Endothelial cell (in vitro differentiated cells): ENCODE measurements at regions not wholly inside any gene's neighbourhood (a gene's known extent, or its start where the extent isn't known, plus 50 kb on each side); places are given as distances from the start of the nearest gene placed in this dataset.

Experiments used
- DNase-seq: peaks from one replicate; pipeline ENCODE4 v3.0.0; 2021; ENCODE audit warnings: low spot score
- H3K27ac Mint-ChIP-seq: one replicate; pipeline ENCODE4 v1.8.0; 2021; ENCODE audit warnings: mixed read lengths, inconsistent platforms; ENCODE audit not compliant: unreplicated experiment
- H3K27me3 Mint-ChIP-seq: one replicate; pipeline ENCODE4 v1.8.0; 2021; ENCODE audit warnings: mild to moderate bottlenecking, moderate library complexity, mixed read lengths, inconsistent platforms; ENCODE audit not compliant: unreplicated experiment
- H3K36me3 Mint-ChIP-seq: one replicate; pipeline ENCODE4 v1.8.0; 2021; ENCODE audit warnings: mild to moderate bottlenecking, low read depth, mixed read lengths, inconsistent platforms; ENCODE audit not compliant: unreplicated experiment
- H3K4me1 Mint-ChIP-seq: one replicate; pipeline ENCODE4 v1.8.0; 2021; ENCODE audit warnings: mild to moderate bottlenecking, mixed read lengths, inconsistent platforms; ENCODE audit not compliant: unreplicated experiment
- H3K4me3 Mint-ChIP-seq: one replicate; pipeline ENCODE4 v1.8.0; 2021; ENCODE audit warnings: mild to moderate bottlenecking, mixed read lengths, inconsistent platforms; ENCODE audit not compliant: unreplicated experiment
- H3K9me3 Mint-ChIP-seq: one replicate; pipeline ENCODE4 v1.8.0; 2021; ENCODE audit warnings: mixed read lengths, inconsistent platforms; ENCODE audit not compliant: unreplicated experiment
- TF ChIP-seq, protein P1 (sequence below): fragments of 200-600 bp; sonication (generic); IDR thresholded peaks from one replicate; pipeline ENCODE4 v1.5.0; 2021; ENCODE audit warnings: antibody characterized with exemption; ENCODE audit not compliant: unreplicated experiment

DNA sequence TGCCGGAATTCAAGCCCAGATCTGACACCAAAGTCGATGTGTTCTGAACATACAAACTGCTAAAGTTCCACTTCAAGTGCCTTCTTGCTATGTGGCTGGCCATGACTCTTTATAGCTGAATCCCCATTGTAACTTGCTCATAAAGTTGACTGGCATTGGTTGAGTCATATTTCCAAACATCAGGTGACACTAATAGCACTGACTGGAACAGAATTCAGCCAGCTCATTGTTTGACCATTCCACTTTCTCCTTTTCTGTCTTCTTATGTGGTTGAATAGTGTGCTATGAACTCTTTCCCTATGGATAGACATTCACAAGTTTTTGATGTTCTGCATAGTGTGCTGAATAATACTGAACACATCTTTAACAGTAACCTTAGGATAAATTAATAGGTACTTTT, 266.2 kb upstream of the ZFP64 start:
- Mint-ChIP-seq H3K27me3 (no peaks in the 10 kb centered on the region), H3K36me3 (no peaks in the 10 kb centered on the region), H3K4me3 (no peak overlapping the region), H3K9me3 (no peaks in the 10 kb centered on the region), H3K4me1 (no peaks in the 10 kb centered on the region), H3K27ac (no peak overlapping the region)
- no peak for DNase-seq
- TF ChIP-seq, protein P1, sequence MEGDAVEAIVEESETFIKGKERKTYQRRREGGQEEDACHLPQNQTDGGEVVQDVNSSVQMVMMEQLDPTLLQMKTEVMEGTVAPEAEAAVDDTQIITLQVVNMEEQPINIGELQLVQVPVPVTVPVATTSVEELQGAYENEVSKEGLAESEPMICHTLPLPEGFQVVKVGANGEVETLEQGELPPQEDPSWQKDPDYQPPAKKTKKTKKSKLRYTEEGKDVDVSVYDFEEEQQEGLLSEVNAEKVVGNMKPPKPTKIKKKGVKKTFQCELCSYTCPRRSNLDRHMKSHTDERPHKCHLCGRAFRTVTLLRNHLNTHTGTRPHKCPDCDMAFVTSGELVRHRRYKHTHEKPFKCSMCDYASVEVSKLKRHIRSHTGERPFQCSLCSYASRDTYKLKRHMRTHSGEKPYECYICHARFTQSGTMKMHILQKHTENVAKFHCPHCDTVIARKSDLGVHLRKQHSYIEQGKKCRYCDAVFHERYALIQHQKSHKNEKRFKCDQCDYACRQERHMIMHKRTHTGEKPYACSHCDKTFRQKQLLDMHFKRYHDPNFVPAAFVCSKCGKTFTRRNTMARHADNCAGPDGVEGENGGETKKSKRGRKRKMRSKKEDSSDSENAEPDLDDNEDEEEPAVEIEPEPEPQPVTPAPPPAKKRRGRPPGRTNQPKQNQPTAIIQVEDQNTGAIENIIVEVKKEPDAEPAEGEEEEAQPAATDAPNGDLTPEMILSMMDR: no peak

DNA sequence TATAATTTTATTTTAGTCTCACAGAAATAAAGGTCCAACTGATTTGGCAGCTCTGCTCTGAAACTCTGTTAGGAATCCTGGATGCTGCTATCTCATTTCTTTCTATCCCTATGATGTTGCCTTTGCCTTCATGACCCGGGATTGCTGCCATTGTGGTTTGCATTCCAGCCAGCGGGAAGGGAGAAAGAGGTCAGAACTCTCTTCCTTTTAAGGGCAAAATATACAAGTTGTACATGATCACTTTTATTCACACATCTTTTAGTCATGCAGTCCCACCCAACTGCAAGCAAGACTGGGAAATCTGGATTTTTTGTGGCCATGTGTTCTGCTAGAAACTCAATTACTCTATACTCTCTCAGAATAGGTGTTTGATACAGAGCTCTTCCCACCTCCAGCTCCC, 263.1 kb upstream of the ZFP64 start:
- Mint-ChIP-seq H3K36me3 (no peaks in the 10 kb centered on the region), H3K9me3 (no peaks in the 10 kb centered on the region), H3K27ac (no peak overlapping the region), H3K4me3 (no peak overlapping the region), H3K4me1 (no peaks in the 10 kb centered on the region), H3K27me3 (no peaks in the 10 kb centered on the region)
- TF ChIP-seq, protein P1: no peak
- DNase-seq: no peak

DNA sequence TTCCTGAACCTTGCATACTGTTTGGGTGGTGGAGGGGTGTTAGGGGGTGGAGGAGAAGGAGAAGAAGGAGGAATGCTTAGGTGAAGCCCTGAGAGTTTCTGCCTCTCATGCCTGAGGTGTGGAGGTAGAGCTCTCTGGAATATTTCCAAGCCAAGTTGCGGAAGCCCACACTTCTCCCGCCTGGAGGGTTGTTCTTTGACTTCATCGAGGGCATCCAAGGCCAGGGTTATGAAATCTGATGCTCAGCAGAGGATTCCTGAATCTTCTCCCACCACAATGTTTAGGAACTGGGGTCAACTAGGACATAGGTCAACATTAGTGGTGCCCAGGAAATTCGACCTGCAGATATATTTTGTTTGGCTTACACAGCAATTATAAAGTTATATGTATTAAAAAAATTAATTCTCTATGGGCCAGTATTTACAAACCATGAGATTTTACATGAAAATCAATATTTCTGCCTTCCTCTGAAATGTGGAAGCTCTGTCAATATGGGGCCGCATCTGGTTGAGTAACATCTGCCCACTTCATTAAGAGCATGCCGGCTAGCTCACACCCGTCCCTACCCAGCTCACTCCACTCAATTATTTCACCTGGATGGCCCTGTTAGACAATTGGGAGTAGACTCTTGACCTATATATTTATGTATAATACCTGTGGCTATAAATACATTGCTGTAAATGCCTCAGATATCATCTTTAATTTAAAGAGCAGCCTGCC, 257.1 kb upstream of the ZFP64 start:
- H3K4me1 Mint-ChIP-seq: no peaks in the 10 kb centered on the region
- no peaks in the 10 kb centered on the region for H3K27me3 Mint-ChIP-seq
- TF ChIP-seq, protein P1: no peak
- DNase-seq: no peak
- no peaks in the 10 kb centered on the region for H3K9me3 Mint-ChIP-seq
- no peak overlapping the region for H3K27ac Mint-ChIP-seq
- H3K4me3 Mint-ChIP-seq: no peak overlapping the region
- no peaks in the 10 kb centered on the region for H3K36me3 Mint-ChIP-seq

DNA sequence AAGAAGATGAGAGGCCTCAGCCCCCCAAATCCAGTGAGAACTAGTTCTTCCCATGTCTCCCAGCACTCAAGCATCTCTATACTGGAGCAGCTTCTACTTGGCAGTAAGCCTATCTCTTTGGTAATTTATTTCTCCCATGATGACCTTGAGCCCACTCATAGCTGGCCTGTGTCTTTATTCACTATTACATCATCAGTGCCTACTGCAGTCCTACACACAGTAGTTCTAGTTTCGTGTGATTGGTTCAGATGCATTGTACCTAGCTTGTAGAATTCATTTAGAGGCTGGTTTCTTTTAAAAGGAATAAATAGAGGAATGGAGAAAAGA, 255.6 kb upstream of the ZFP64 start:
- Mint-ChIP-seq H3K27ac (no peak overlapping the region), H3K9me3 (no peaks in the 10 kb centered on the region), H3K4me3 (no peak overlapping the region), H3K27me3 (no peaks in the 10 kb centered on the region), H3K4me1 (no peaks in the 10 kb centered on the region), H3K36me3 (no peaks in the 10 kb centered on the region)
- TF ChIP-seq, protein P1: no peak
- no peak for DNase-seq

DNA sequence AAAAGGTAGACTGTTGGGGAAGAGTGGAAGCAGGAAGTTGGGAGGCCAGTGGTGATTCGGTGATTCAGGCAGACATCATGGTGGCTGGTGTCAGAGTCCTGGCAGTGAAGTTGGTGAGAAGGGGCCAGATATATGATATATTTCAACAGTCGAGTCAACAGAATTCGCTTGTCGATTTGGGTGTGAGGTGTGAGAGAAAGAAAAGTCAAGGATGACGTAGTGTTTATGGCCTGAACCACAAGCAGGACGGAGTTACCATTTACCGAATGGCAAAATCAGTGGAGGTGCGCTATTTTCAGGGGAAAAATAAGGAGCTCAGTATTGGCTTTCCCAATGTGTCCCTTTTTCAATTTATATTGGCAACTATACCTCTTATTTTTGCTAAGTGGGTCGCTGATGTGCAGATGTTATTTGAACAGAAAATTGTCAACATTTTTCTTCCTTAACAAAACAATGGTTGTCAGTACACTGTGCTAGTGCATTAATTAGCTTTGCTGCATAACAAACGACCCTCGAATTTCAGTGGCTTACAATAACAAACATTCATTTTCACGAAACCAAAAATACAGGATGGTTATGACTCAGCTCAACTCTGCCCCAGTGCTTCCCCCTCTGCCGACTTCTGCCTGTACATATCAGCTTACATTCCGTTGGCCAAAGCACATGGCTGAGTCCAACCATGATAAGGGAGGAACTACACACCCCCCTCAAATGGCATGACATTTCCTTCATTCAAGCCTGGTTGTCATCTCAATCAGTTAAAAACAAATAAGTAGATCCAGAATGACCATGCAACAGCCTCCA, 255.0 kb upstream of the ZFP64 start:
- Mint-ChIP-seq H3K27ac (no peak overlapping the region), H3K4me1 (no peaks in the 10 kb centered on the region), H3K27me3 (no peaks in the 10 kb centered on the region), H3K9me3 (no peaks in the 10 kb centered on the region), H3K36me3 (no peaks in the 10 kb centered on the region), H3K4me3 (no peak overlapping the region)
- TF ChIP-seq, protein P1: no peak
- no peak for DNase-seq
